ENCODE measurements at regions not wholly inside any gene's neighbourhood (a gene's known extent, or its start where the extent isn't known, plus 50 kb on each side); places are given as distances from the start of the nearest gene placed in this dataset.
A peak's percentile ranks its signal among the peaks of the same experiment; 100 is the strongest.

- no peak for DNase-seq
Measured at GRCh38 chr3:88209356-88209755, 59.6 kb downstream of the C3orf38 start.

- DNase-seq: peak in 1 of 3 donors; percentile 48
Measured at GRCh38 chr3:88211096-88211890, 61.5 kb downstream of the C3orf38 start.

- peak; percentile 42 to 79 (median 62) for DNase-seq
Measured at GRCh38 chr3:88219138-88219792, 69.5 kb downstream of the C3orf38 start.

DNA sequence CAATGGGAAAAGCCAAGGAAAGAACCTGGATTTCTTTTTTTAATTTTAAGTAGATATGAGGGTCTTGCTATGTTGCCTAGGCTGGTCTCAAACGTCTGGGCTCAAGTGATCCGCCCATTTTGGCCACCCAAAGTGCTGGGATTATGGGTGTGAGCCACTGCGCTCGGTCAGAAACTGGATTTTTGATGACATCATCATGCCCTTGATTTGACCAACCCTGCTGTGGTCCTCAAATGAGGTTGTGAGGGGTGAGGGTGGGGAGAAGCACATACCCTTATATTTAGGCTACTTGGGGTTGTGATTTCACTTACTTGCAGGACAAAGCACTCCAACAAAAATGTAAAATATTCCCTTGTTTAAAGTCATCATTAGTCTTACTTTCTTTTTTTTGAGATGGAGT is 70.4 kb downstream of the C3orf38 start:
- no peak for DNase-seq

- DNase-seq: no peak
Measured at GRCh38 chr3:88221726-88222125, 72.0 kb downstream of the C3orf38 start.

DNA sequence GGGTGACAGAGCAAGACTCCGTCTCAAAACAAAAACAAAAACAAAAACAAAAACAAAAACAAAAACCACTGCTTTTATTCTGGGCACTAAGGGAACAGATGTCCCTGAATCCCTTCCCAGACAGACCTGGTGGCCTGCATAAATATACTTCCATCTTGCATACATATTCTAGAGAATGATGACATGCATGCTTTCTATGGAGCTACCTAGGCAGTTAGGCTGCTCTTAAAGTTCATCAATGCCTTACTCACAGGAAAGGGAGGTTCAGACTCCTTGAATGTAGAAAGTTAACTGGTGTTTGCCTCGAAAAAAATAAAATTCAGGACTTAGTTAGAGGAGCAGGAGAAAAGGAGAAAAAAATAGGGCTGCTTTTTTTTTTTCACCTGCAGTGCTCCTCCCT is 72.6 kb downstream of the C3orf38 start:
- DNase-seq: no peak

DNA sequence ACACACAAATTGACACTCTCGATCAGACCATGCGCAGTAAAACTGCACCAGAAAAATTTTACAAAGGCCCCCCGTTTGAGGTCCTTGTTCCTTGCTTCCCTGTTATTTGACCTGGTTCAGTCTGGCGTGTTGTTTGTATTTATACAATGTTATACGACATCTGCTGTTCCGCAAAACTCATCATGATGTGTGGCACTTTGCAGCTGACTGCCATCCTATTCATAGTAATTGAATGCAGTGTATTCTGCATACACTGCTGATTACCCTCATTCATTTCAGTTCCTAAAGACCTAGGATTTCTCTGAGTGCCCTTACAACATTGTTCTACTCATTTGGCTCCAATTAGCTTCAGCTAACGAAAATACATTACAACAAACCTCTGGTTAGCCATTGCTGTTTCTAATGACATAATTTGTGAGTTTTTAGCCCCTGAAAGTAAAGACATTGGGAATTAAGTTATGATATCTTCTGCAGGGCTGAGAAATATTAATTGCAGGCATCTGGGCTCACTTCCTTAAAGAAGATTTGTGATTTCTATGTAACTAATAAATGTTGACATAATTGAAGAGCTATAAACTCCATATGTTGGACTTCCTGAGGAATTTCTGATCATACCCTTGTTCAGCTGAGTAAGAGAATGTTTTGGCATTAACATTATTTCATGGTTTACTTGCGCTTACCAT is 75.7 kb downstream of the C3orf38 start:
- DNase-seq: no peak

GRCh38 chr3:88226910-88227309 is 77.2 kb downstream of the C3orf38 start:
- no peak for DNase-seq

DNA sequence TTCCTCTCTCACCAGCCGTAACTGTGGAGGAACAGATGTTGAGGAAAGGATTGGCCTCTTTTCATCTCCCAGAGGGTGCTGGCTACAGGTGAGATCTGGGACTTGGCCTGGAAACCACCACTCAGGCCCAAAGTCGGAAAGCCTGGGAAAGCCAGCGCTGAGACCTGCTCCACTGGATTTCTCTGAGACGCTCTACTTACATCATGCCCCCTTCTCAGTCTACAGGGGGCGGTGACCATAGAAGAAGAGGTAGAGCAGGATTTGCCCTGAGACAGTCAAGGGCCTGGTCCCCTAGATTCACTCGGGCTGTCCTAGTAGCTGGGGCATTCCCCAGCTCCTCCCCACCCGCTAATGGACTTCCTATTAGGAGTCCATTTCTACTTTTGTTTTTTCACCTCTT is 80.9 kb downstream of the C3orf38 start:
- no peak for DNase-seq

- DNase-seq: no peak
Measured at GRCh38 chr3:88231207-88231606, 81.4 kb downstream of the C3orf38 start.

DNA sequence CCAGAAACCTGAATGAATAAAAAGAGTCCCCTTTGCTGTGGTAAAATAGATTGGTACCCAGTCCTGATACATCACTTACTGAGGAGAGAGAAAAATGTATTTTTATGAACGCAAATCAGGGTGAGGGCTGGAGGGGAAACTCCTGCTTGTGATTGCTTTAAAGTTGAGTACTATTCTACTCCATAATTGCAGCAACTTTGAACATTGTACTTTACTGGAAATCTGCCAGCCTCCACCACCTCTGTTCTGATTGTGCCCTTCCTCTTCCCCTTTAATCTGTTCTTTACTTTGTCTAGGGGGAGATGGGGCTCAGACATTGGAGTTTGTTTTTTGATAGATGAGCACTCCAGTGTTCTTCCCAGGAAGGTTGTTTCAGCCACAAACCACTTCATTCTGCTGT is 81.9 kb downstream of the C3orf38 start:
- DNase-seq: no peak

- DNase-seq: no peak
Measured at GRCh38 chr3:88235102-88235501, 85.3 kb downstream of the C3orf38 start.

GRCh38 chr3:88239870-88240269 is 90.1 kb downstream of the C3orf38 start:
- no peak for DNase-seq

DNA sequence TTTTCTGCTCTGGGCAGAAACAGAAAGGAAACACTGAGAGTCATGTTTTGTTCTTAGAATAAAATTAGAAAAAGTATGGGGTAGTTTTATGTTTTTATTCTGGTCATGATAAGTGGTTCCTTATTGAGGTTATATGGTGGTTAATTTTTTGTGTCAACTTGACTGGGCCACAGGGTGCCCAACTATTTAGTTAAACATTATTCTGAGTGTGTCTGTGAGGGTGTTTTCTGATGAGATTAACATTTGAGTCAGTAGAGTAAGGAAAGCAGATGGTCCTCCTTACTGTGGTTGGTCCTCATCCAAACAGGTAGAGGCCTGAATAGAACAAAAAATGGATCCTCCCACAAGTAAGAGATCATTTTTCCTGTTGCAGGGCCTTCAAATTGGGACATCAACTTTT is 98.9 kb downstream of the C3orf38 start:
- no peak for DNase-seq

- DNase-seq: no peak
Measured at GRCh38 chr3:88259045-88259444, 109.3 kb downstream of the C3orf38 start.

DNA sequence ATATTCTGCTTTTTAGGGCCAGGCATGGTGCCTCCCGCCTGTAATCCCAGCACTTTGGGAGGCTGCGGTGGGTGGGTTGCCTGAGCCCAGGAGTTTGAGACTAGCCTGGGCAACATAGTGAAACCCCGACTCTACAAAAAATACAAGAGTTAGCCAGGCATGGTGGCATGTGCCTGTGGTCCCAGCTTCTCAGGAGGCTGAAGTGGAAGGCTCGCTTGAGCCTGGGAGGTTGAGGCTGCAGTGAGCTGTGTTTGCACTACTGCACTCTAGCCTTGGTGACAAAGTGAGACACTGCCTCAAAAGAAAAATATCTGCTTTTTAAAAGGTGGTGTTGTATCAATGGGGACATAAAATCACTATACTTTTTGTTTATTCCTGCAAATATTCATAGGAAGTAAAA is 112.8 kb downstream of the C3orf38 start:
- DNase-seq: no peak

DNA sequence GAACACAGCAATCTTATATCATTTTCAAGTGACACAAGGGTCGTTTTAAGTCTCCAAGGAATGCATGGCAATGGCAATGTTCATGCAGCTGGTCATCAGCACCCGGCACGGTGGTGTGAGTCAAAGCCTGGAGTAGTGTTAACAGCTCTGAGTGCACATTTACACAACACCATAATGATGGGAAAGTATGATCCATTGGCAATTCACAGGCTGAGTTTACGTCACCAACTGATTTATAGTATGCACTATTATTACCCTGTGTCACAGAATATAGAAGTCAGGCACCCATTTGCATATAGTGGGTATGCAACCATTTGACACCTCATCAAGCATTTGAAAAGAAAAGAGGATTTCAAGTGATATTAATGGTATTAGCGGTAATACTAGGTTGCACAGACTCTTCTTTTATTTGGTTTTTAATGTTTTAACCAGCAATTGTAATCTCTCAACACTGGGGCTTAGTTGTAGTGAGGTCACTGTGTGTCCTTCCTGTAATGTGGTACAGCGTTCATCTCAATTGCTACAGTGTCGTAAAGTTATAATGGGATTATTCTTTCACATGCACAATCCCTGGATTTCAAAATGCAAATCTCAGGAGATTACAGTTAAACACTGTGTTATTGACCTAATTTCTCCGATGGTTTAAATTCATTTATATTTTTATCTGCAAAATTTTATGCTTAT is 113.8 kb downstream of the C3orf38 start:
- no peak for DNase-seq

DNA sequence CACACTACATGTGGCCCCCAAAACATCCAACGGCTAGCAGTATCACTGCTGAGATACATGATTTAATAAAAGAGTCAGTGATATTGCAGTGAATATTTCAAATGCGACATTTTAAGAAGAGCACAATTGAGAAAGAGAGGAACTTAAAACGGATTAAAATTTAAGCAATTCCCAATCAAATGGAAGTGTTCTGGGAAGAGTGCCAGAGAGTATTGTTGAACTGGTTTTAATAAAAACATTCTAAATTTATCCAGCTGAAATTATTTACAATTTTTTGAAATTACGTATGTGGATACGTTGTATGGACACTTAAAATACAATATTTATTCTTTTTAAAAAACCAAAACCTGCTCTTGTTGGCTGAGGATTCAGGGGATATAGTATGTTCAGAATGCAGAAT is 117.7 kb downstream of the C3orf38 start:
- DNase-seq: peak; percentile 15 to 60 (median 28)

GRCh38 chr3:88267847-88268246 is 118.1 kb downstream of the C3orf38 start:
- DNase-seq: no peak

DNA sequence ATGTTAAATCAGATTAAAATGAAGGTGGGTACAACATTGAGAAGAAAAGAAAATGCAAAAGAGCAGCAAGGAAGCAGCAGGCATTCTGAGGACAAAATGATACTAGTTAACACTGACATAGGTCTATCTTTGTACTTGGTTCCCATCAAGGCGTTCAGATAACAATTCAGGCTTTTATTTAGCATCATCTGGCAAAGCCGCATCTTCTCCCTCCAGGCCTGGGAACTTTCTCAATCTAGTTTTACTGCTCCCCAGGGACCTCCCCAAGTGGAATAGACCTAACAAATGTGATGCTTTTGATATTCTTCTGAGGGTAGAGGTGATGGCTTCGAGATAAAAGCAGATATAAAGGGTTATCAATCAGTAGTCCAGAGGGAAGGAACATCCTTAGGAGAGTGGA is 130.6 kb downstream of the C3orf38 start:
- no peak for DNase-seq

GRCh38 chr3:88282528-88283241 is 132.9 kb downstream of the C3orf38 start:
- DNase-seq: no peak

- DNase-seq: no peak
Measured at GRCh38 chr3:88283242-88283592, 133.5 kb downstream of the C3orf38 start.
